Esophagus squamous epithelium (tissue), 5 donors: ENCODE measurements at regions not wholly inside any gene's neighbourhood (a gene's known extent, or its start where the extent isn't known, plus 50 kb on each side); places are given as distances from the start of the nearest gene placed in this dataset.
"Not testable (repeated sequence)": the region's sequence is repeated elsewhere in the genome, so short reads cannot be mapped to it uniquely, and the experiment has no call there.

Source experiments
- DNase-seq: peaks from one replicate; lab custom pipeline; 2025; lab: John Stamatoyannopoulos, UW
- H3K27ac ChIP-seq, 4 donors: fragments of 200-600 bp; sonication (generic); one replicate each; pipeline ENCODE4 v1.5.1; 2016 to 2019; ENCODE audit warnings: mild to moderate bottlenecking in 1 of 4
- H3K27me3 ChIP-seq, 4 donors: fragments of 200-600 bp; sonication (generic); 1 replicate in 3 of 4; 2 replicates in 1 of 4; pipeline versions ENCODE4 v1.5.1 to v1.6.0; 2017 to 2021; ENCODE audit warnings: antibody characterized with exemption in 1 of 4
- H3K36me3 ChIP-seq, 3 donors: fragments of 200-600 bp; sonication (generic); one replicate each; pipeline ENCODE4 v1.5.1; 2016 to 2019
- H3K4me1 ChIP-seq, 3 donors: fragments of 200-600 bp; sonication (generic); one replicate each; pipeline ENCODE4 v1.5.1; 2017 to 2019
- H3K4me3 ChIP-seq, 4 donors: fragments of 200-600 bp; sonication (generic); 1 replicate in 3 of 4; 2 replicates in 1 of 4; pipeline ENCODE4 v1.5.1; 2016 to 2019; ENCODE audit warnings: mild to moderate bottlenecking in 2 of 4, moderate library complexity in 1 of 4
- H3K9me3 ChIP-seq, 3 donors: fragments of 200-600 bp; sonication (generic); one replicate each; pipeline ENCODE4 v1.5.1; 2016 to 2019
- POLR2A ChIP-seq, 4 donors: fragments of 450-650 bp; IDR thresholded peaks; one replicate each; pipeline ENCODE4 v1.6.1; 2017; ENCODE audit warnings: antibody characterized with exemption in 4 of 4, mild to moderate bottlenecking in 4 of 4, moderate library complexity in 3 of 4
- WGBS, 2 donors: methylation state at CpG; one replicate each; pipeline ENCODE4 v1.1.5; 2018; 5-methylcytosine and 5-hydroxymethylcytosine counted together
- intact Hi-C: fragments of 100-400 bp; cut with DNase I; formaldehyde crosslinking; loops from one replicate; pipeline ENCODE4 v1.15.0; 2022
- TF ChIP-seq, protein P1 (sequence below), 6 experiments: fragments of 450-650 bp in 4 of 6; fragments of 200-600 bp in 2 of 6; sonication (generic) in 2 of 6; IDR thresholded peaks; one replicate each; pipeline ENCODE4 v1.5.1; 2016 to 2019; ENCODE audit warnings: antibody characterized with exemption in 6 of 6, mild to moderate bottlenecking in 4 of 6, moderate library complexity in 4 of 6
- donor health status: DM: yes; HTN: yes; CAD: no.

- Histone ChIP-seq H3K27ac (no peak overlapping the region), H3K27me3 (no peaks in the 10 kb centered on the region), H3K9me3 (peaks cover 0 to 10% (median 0%) of the 10 kb centered on the region in 3 donors), H3K4me1 (no peaks in the 10 kb centered on the region), H3K4me3 (no peak overlapping the region), H3K36me3 (no peaks in the 10 kb centered on the region)
- no peak for DNase-seq
- 29 to 53% methylated on average over 3 of the region's 3 CpGs for WGBS, 2 donors
- TF ChIP-seq POLR2A (IDR thresholded peaks at IDR 0.05): no peak
- TF ChIP-seq, protein P1, sequence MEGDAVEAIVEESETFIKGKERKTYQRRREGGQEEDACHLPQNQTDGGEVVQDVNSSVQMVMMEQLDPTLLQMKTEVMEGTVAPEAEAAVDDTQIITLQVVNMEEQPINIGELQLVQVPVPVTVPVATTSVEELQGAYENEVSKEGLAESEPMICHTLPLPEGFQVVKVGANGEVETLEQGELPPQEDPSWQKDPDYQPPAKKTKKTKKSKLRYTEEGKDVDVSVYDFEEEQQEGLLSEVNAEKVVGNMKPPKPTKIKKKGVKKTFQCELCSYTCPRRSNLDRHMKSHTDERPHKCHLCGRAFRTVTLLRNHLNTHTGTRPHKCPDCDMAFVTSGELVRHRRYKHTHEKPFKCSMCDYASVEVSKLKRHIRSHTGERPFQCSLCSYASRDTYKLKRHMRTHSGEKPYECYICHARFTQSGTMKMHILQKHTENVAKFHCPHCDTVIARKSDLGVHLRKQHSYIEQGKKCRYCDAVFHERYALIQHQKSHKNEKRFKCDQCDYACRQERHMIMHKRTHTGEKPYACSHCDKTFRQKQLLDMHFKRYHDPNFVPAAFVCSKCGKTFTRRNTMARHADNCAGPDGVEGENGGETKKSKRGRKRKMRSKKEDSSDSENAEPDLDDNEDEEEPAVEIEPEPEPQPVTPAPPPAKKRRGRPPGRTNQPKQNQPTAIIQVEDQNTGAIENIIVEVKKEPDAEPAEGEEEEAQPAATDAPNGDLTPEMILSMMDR (IDR thresholded peaks at IDR 0.05): no peak
- intact Hi-C loops: no loop called here
Measured at GRCh38 chr5:30347858-30348257, 845.6 kb upstream of the CDH6 start.

DNA sequence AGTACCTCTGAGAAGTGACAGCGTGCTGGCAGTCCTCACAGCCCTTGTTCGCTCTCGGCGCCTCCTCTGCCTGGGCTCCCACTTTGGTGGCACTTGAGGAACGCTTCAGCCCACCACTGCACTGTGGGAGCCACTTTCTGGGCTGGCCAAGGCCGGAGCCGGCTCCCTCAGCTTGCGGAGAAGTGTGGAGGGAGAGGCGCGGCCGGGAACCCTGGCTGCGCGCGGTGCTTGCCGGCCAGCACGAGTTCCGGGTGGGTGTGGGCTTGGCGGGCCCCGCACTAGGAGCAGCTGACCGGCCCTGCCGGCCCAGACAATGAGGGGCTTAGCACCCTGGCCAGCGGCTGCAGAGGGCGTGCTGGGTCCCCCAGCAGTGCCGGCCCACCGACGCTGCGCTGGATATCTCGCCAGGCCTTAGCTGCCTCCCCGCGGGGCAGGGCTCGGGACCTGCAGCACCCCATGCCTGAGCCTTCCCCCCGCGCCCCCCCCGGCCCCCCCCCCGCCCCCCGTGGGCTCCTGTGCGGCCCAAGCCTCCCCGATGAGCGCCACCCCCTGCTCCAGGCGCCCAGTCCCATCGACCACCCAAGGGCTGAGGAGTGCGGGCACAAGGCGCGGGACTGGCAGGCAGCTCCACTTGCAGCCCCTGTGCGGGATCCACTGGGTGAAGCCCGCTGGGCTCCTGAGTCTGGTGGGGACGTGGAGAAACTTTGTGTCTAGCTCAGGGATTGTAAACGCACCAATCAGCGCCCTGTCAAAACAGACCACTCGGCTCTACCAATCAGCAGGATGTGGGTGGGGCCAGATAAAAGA, 847.7 kb upstream of the CDH6 start:
- H3K4me3 ChIP-seq, H3K4me1 ChIP-seq, DNase-seq, intact Hi-C loops, H3K27me3 ChIP-seq, H3K36me3 ChIP-seq, H3K27ac ChIP-seq: not testable (repeated sequence)
- WGBS, 2 donors: 84 to 100% methylated on average over 1 to 6 of the region's 50 CpGs
- H3K9me3 ChIP-seq: peaks cover 0 to 10% (median 0%) of the 10 kb centered on the region in 3 donors

GRCh38 chr5:30343707-30344106, 849.8 kb upstream of the CDH6 start:
- Histone ChIP-seq H3K9me3 (peaks cover 0 to 10% (median 0%) of the 10 kb centered on the region in 3 donors), H3K4me1 (no peaks in the 10 kb centered on the region), H3K27ac (no peak overlapping the region), H3K36me3 (no peaks in the 10 kb centered on the region), H3K27me3 (no peaks in the 10 kb centered on the region), H3K4me3 (no peak overlapping the region)
- intact Hi-C loops: no loop called here
- 48 to 64% methylated on average over 3 of the region's 3 CpGs for WGBS, 2 donors
- DNase-seq: no peak
- TF ChIP-seq POLR2A (IDR thresholded peaks at IDR 0.05): no peak
- TF ChIP-seq, protein P1 (IDR thresholded peaks at IDR 0.05): no peak

DNA sequence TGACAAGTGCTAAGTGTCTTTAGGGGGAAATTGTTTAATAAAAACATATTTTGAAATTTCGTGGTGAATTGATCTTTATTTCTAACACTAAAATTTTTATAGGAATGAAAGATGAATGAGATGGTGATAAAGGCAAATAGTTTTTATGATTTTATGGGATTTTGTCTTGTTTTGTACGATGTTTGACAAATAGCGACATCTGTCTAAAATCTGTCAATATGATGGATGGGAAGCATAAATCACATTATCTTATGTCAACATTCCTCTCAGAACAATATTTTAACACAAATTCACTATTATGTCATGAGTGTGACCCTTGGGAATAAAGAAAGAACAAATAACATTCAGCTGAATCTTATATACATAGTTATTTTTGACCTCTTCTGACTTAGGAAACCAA, 852.0 kb upstream of the CDH6 start:
- DNase-seq: no peak
- H3K4me3 ChIP-seq: no peak overlapping the region
- intact Hi-C loops: no loop called here
- 57 to 76% methylated on average over 3 of the region's 3 CpGs for WGBS, 2 donors
- H3K9me3 ChIP-seq: peaks cover 0 to 10% (median 0%) of the 10 kb centered on the region in 3 donors
- H3K36me3 ChIP-seq: no peaks in the 10 kb centered on the region
- no peak overlapping the region for H3K27ac ChIP-seq
- no peaks in the 10 kb centered on the region for H3K27me3 ChIP-seq
- TF ChIP-seq POLR2A (IDR thresholded peaks at IDR 0.05): no peak
- TF ChIP-seq, protein P1 (IDR thresholded peaks at IDR 0.05): no peak
- no peaks in the 10 kb centered on the region for H3K4me1 ChIP-seq

- Histone ChIP-seq H3K4me1 (no peaks in the 10 kb centered on the region), H3K9me3 (no peaks in the 10 kb centered on the region), H3K36me3 (no peaks in the 10 kb centered on the region), H3K27ac (no peak overlapping the region), H3K27me3 (no peaks in the 10 kb centered on the region), H3K4me3 (no peak overlapping the region)
- DNase-seq: no peak
- intact Hi-C loops: no loop called here
- 86 to 95% methylated on average over 5 of the region's 5 CpGs for WGBS, 2 donors
- no peak for TF ChIP-seq POLR2A (IDR thresholded peaks at IDR 0.05)
- TF ChIP-seq, protein P1 (IDR thresholded peaks at IDR 0.05): no peak
Measured at GRCh38 chr5:30337084-30337573, 856.4 kb upstream of the CDH6 start.
